Stimulated activated CD8-positive, alpha-beta memory T cell treated with anti-CD3 and anti-CD28 coated beads, Interleukin-4, amount 100 ng/mL, for 4 hours (primary cell): ENCODE measurements at regions not wholly inside any gene's neighbourhood (a gene's known extent, or its start where the extent isn't known, plus 50 kb on each side); places are given as distances from the start of the nearest gene placed in this dataset.

Experiments
- DNase-seq, 2 donors: peaks; one replicate each; pipeline ENCODE4 v3.0.0-alpha.2; 2020; ENCODE audit warnings: low read depth in 2 of 2, low spot score in 1 of 2

DNA sequence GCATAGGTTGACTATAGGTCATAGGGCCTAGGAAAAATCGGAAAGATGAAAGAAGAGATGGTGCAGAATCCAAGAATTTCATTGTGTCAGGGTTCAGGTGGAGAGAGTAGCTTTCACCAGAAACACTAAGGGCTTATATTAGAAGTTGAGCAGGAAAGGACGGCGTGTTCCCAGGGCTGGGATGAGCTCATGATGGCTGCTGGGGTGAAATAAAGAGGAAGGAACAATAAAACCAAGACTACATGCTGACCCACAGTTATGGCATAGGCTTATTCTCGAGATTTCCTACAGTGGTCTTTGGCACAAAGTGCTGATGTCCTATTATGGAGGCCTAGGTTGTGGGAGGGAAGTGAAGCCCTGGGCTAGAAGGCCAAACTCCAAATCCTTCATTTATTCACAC is 195.8 kb downstream of the PTEN start:
- DNase-seq = no peak

DNA sequence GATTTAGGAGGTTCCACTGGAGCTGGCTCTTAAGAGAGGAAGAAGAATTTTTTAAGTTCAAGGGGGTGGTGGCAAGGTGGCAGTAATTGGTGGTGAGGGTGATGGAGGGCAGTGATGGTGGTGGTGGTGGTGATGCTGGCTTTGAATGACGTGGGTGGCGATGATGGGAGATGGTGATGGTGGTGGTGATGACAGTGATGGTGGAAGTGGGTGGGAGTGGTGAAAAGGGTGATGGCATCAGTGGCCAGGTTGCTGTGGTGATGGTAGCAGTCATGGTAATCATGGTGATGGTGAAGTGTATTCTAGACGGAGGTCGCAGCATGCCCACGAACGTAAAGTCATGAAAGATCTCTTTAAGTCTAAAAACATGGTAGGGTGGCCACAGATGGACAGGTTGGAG is 197.3 kb downstream of the PTEN start:
- no peak for DNase-seq

DNA sequence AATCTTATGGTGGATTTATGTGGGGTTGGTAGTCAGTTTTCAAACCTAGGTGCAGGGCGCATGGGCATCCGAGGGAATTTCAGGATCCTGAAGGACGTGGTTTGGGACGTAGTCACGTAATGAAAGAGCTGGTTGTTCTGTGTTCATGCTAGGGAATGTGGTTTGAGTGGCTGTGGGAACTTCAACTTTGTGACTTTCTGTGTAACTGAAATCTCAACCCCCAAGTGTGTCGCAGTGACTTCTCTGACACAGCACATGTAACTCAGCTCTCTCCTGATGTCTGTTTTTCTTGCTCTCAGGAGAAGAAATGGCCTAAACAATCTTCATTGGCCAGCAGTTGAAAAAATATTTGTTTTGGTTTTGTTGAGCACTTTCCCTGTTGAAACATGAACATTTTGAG is 199.0 kb downstream of the PTEN start:
- DNase-seq = no peak

DNA sequence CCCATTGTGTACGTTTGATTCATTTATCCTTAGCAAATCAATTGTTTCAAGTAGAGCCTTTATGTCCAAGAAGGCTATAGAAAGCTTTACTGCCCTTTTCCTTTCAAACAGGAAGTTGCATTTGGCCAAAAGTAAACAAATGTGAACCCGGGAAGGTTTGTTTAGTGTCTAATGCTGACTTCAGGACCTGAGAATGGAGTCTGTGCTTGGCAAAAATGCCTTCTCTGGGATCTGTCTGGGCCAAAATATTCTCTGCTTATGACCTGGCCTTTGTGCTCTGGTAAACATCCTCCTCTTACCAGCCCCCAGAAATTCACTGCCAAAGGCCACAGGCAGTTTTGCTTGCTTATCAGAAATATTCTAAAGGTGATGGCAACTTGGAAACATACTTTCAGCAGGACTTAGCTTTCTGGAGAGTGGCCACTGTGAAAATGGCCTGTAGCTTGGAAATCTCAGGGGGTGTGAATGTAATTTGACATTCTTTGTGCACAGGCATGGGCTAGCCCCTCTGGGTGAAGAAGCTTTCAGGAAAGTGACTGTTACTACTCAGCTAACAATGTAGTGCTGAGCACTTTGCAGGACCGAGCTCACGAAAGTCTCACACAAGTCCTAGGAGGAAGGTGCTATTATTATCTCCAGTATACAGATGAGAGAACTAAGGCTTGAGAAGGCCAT is 199.5 kb downstream of the PTEN start:
- no peak for DNase-seq

- DNase-seq = no peak
Measured at GRCh38 chr10:88063861-88064557, 200.6 kb downstream of the PTEN start.

DNA sequence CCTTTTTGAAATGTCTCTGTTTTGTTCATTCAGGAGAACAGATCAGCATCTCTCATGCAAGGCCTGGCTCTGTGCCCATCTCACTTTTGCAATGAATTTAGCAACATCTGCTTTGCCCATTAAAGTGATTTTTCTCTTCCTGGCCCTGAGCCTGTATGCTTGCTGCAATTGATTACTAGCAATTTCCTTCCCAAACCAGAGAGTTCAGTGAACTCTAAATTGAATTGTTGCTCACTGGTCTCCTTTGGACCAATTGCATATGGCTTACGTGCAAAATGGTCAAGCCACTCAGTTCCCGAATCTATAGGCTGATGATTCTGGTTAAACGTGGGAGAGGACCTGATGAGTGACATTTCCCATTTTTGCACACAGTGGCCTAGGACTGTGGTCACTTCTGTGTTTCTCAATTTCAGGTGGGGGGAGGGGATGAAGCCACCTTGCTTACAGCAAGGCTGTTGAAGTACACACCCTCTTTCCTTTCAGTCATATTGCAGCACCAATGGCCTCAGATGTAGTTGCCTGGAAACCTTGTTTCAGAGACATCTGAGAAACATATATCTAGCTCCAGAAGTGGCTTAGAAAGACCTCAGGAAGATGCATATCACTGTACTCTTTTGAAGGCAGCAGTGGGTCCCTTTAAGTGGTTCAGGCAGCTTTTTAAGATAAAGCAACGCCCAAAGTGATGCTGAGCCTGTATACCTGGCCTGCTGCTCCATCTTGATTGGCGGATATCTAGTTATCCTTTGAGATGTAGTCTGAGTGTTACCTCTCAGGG is 201.4 kb downstream of the PTEN start:
- DNase-seq = no peak

- no peak for DNase-seq
Measured at GRCh38 chr10:88065383-88066049, 202.1 kb downstream of the PTEN start.

GRCh38 chr10:88066319-88066718 is 202.9 kb downstream of the PTEN start:
- DNase-seq = no peak

DNA sequence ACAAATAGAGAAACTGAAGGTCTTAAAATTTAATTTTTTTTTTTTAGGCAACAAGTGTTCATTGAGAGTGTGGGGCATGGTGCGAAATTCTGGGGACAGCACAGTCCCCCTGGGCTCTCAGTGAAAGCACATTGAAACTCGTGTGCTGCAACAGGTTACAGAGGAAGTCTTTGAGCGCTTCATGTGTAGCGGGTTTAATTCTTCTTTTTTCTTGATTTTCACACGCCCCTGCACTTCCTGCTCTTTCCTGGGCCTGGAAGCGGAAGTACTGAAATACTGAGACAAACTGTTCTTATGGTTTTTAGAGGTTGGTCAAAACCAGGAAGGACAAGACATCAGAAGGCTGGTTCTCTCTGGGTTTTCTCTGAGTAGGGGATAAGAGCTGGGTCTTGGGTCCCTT is 203.5 kb downstream of the PTEN start:
- no peak for DNase-seq

DNA sequence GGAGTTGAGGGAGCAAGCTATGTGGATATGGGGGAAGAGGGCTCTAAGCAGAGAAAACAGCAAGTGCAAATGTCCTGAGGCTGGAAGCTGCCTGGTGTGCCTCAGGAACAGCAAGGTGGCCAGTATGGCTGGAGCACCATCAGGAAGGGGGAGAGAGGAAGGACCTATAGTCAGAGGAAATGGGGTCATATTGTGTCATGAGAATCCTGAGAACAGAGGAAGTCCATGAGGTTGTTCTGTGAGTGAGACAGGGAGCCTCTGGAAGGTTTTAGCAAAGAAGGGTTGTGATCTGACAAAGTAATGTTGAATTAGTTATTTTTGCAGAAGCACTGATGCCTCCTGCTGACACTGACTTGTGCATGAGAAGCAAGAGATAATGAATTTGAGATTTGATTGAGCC is 204.3 kb downstream of the PTEN start:
- DNase-seq = no peak

GRCh38 chr10:88069338-88069737 is 205.9 kb downstream of the PTEN start:
- DNase-seq = no peak

DNA sequence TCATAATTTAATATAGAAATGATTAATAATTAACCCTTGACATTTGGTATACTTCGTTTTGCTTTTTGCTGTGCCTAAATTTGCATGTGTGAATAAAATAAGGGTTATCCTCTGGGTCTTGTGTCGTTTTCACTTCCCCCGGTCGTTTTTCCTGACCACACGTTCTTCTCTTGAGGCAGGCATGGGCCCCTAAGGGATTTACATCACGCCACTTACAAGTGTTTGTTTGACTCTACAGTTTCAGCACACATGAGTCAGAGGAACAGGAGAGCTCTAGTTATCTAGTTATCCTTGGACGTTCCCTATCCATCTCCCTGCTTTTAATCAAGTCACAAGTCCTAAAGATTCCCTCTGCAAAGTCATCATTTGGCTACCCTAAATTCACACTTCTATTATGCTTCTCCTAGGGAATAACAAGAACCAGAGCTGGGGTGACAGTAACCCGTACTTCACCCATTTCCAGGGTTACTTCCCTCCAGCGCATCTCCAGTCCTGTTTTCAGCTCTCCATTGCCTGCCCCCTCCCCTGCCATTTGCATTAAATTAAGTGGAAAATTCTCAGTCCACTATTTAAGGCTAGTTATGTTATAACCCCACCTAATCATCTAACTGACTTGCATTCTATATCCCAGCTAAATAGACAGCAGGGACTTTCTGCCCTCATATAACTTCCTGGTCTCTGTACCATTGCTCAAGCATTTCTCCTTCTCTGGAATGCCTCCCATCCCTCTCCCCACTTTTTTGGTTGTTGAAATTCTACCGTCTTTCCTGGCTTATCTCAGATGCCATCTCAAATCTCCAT is 206.9 kb downstream of the PTEN start:
- DNase-seq = no peak

- DNase-seq = no peak
Measured at GRCh38 chr10:88071879-88072278, 208.5 kb downstream of the PTEN start.

- DNase-seq = no peak
Measured at GRCh38 chr10:88073682-88074081, 210.3 kb downstream of the PTEN start.

GRCh38 chr10:88074971-88075370 is 211.5 kb downstream of the PTEN start:
- DNase-seq = no peak

GRCh38 chr10:88076027-88076880 is 212.8 kb downstream of the PTEN start:
- DNase-seq = no peak

DNA sequence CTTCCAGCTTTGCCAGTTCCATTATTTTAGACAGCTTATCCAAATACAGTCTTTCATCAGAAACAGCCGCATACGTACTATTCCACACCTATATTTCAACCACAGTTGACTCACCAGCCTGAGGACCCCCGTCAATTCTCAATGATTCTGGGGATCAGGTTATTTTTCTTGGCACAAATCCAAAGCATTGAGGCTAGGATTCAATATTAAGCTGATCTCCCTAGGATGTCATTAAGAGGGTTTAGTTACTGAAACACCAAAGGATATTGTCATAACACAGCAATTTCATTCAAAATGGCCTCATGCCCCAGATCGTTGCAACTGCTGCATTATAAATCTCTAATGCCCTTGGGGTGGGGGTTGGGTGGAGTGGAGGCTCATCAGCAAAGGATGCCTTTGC is 214.6 kb downstream of the PTEN start:
- no peak for DNase-seq

- no peak for DNase-seq
Measured at GRCh38 chr10:88080213-88080612, 216.8 kb downstream of the PTEN start.

GRCh38 chr10:88081457-88082054 is 218.1 kb downstream of the PTEN start:
- DNase-seq = no peak

DNA sequence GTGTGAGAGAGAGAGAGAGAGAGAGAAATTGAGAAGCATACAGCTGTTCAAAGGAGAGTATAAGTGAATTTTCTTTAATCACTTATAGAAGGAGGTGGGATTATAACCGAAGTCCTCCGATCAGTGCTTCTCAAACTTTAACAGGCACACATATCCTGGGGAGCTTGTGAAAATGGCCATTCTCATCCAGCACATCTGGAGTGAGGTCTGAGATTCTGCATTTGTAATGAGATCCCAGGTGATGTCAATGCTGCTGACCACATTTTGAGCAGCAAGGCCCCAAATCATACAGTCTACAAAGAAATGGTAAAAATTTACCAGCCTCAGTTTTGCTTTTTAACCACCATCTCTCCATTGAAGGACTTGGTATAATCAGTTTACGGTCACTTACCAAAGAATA is 219.0 kb downstream of the PTEN start:
- no peak for DNase-seq
